PC-3 (cell line): ENCODE measurements at regions not wholly inside any gene's neighbourhood (a gene's known extent, or its start where the extent isn't known, plus 50 kb on each side); places are given as distances from the start of the nearest gene placed in this dataset.

Experiments used
- EZH2 ChIP-seq: fragments of 300-600 bp; sonication (generic); IDR thresholded peaks from one replicate; pipeline ENCODE4 v1.6.1; 2017; ENCODE audit warnings: antibody characterized with exemption, mild to moderate bottlenecking, low read length; ENCODE audit not compliant: unreplicated experiment
- TF ChIP-seq, protein P1 (sequence below): fragments of 300-600 bp; sonication (generic); conservative IDR thresholded peaks from 2 replicates; pipeline ENCODE4 v1.5.1; 2017; ENCODE audit warnings: antibody characterized with exemption, low read depth, mild to moderate bottlenecking, low read length

GRCh38 chr9:96038914-96039313 is 163.4 kb downstream of the ERCC6L2 start:
- TF ChIP-seq, protein P1, sequence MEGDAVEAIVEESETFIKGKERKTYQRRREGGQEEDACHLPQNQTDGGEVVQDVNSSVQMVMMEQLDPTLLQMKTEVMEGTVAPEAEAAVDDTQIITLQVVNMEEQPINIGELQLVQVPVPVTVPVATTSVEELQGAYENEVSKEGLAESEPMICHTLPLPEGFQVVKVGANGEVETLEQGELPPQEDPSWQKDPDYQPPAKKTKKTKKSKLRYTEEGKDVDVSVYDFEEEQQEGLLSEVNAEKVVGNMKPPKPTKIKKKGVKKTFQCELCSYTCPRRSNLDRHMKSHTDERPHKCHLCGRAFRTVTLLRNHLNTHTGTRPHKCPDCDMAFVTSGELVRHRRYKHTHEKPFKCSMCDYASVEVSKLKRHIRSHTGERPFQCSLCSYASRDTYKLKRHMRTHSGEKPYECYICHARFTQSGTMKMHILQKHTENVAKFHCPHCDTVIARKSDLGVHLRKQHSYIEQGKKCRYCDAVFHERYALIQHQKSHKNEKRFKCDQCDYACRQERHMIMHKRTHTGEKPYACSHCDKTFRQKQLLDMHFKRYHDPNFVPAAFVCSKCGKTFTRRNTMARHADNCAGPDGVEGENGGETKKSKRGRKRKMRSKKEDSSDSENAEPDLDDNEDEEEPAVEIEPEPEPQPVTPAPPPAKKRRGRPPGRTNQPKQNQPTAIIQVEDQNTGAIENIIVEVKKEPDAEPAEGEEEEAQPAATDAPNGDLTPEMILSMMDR = no peak
- TF ChIP-seq EZH2 = no peak
